GM12878 (cell line): ENCODE measurements at regions not wholly inside any gene's neighbourhood (a gene's known extent, or its start where the extent isn't known, plus 50 kb on each side); places are given as distances from the start of the nearest gene placed in this dataset.

Experiments used
- ATAC-seq: fragments of 200-7000 bp; cut with Tn5 transposase; 3 replicates; pipeline ENCODE4 v1.9.1; 2020; ENCODE audit warnings: mild to moderate bottlenecking, moderate library complexity
- BruUV-seq: library from RNA; stranded (reverse); fragments of 400-500 nt; replicated peaks from 2 replicates; lab custom pipeline; 2021; lab: Mats Ljungman, UMichigan
- CTCF ChIA-PET: fragments of 300-600 bp; sonication (Branson Sonifier 250); formaldehyde crosslinking; extraction: SDS; loops from one replicate; lab custom pipeline; 2021; ENCODE audit warnings: inconsistent platforms; lab: Yijun Ruan, JAX
- POLR2A ChIA-PET: fragments of 350-600 bp; formaldehyde crosslinking; extraction: SDS; loops from one replicate; lab custom pipeline; 2021; ENCODE audit warnings: inconsistent platforms; lab: Charles Lee
- RAD21 ChIA-PET: fragments of 300-600 bp; sonication (Branson Sonifier 250); formaldehyde crosslinking; loops from one replicate; lab custom pipeline; 2023; ENCODE audit warnings: antibody characterized with exemption; ENCODE audit not compliant: unreplicated experiment; lab: Charles Lee
- SMC1A ChIA-PET: fragments of 300-600 bp; sonication (Branson Sonifier 250); formaldehyde crosslinking; loops from one replicate; lab custom pipeline; 2023; ENCODE audit not compliant: unreplicated experiment, uncharacterized antibody; lab: Charles Lee
- DNase-seq: peaks from one replicate; pipeline ENCODE4 v3.0.0-alpha.2; 2011; ENCODE audit warnings: low read depth, low spot score
- FAIRE-seq: peaks from 3 replicates; lab custom pipeline; 2011; peaks lifted over from hg19 to GRCh38; lab: Jason Lieb, UNC
- H2AFZ ChIP-seq: 2 replicates; pipeline ENCODE4 v1.6.0; 2011; ENCODE audit warnings: low read depth, low read length, control low read depth; ENCODE audit not compliant: control insufficient read depth
- H3K27ac ChIP-seq: 2 replicates; pipeline ENCODE4 v1.5.1; 2011; ENCODE audit warnings: control low read depth; ENCODE audit not compliant: control insufficient read depth, insufficient read depth
- H3K27me3 ChIP-seq, 2 experiments: replicated peaks in 1 of 2; 2 replicates each; pipeline versions ENCODE4 v1.6.0 to v1.6.1; 2011; ENCODE audit warnings: low read length in 1 of 2; ENCODE audit not compliant: control insufficient read depth in 2 of 2, insufficient read depth in 2 of 2
- H3K36me3 ChIP-seq, 2 experiments: 2 replicates each; pipeline ENCODE4 v1.5.1; 2011; ENCODE audit warnings: low read length in 1 of 2; ENCODE audit not compliant: control insufficient read depth in 2 of 2, insufficient read depth in 2 of 2
- H3K4me1 ChIP-seq: 2 replicates; pipeline ENCODE4 v1.6.1; 2011; ENCODE audit warnings: mild to moderate bottlenecking, low read length, moderate library complexity, mixed read lengths; ENCODE audit not compliant: control insufficient read depth, insufficient read depth
- H3K4me2 ChIP-seq: 2 replicates; pipeline ENCODE4 v1.6.0; 2011; ENCODE audit warnings: control low read depth; ENCODE audit not compliant: control insufficient read depth, insufficient read depth
- H3K4me3 ChIP-seq: fragments of 200-600 bp; sonication (generic); 2 replicates; pipeline ENCODE4 v1.5.1; 2016
- H3K79me2 ChIP-seq: 2 replicates; pipeline ENCODE4 v1.6.0; 2011; ENCODE audit warnings: low read length; ENCODE audit not compliant: control insufficient read depth, insufficient read depth
- H3K9ac ChIP-seq: 2 replicates; pipeline ENCODE4 v1.8.0; 2011; ENCODE audit warnings: low read length, control low read depth, mixed read lengths; ENCODE audit not compliant: control insufficient read depth, insufficient read depth
- H3K9me3 ChIP-seq: replicated peaks from 3 replicates; pipeline ENCODE4 v1.5.1; 2011; ENCODE audit warnings: mild to moderate bottlenecking, low read length; ENCODE audit not compliant: control insufficient read depth, insufficient read depth
- H4K20me1 ChIP-seq: 2 replicates; pipeline ENCODE4 v1.6.0; 2011; ENCODE audit not compliant: control insufficient read depth, insufficient read depth
- BMI1 ChIP-seq: fragments of 450-650 bp; IDR thresholded peaks from 2 replicates; pipeline ENCODE4 v1.6.1; 2016; ENCODE audit warnings: mild to moderate bottlenecking, moderate library complexity, borderline replicate concordance
- CBFB ChIP-seq: IDR thresholded peaks from 2 replicates; pipeline ENCODE4 v1.6.1; 2016; ENCODE audit warnings: antibody characterized with exemption, low read depth
- CBX3 ChIP-seq: fragments of 200-600 bp; sonication (generic); IDR thresholded peaks from 2 replicates; pipeline ENCODE4 v1.6.1; 2016; ENCODE audit warnings: low read depth, borderline replicate concordance
- ESRRA ChIP-seq: IDR thresholded peaks from 2 replicates; pipeline ENCODE4 v1.6.1; 2012; ENCODE audit warnings: mild to moderate bottlenecking, low read length, improper control_type of control experiment
- HDAC6 ChIP-seq: fragments of 200-600 bp; sonication (generic); IDR thresholded peaks from one replicate; pipeline ENCODE4 v1.8.0; 2017; ENCODE audit warnings: antibody characterized with exemption; ENCODE audit not compliant: unreplicated experiment
- HDGF ChIP-seq: fragments of 450-650 bp; IDR thresholded peaks from 2 replicates; pipeline ENCODE4 v1.6.1; 2016; ENCODE audit warnings: antibody characterized with exemption
- POU2F2 ChIP-seq: IDR thresholded peaks from 3 replicates; pipeline ENCODE4 v1.6.1; 2011; ENCODE audit warnings: low read depth, mild to moderate bottlenecking, low read length, borderline replicate concordance
- SP1 ChIP-seq: IDR thresholded peaks from one replicate; pipeline ENCODE4 v1.6.1; 2011; ENCODE audit warnings: low read depth, low read length
- SUPT20H ChIP-seq: IDR thresholded peaks from 2 replicates; pipeline ENCODE4 v1.6.1; 2011; ENCODE audit warnings: low read depth, mild to moderate bottlenecking, low read length, moderate library complexity, borderline replicate concordance; ENCODE audit not compliant: control insufficient read depth
- ZNF217 ChIP-seq: fragments of 450-650 bp; IDR thresholded peaks from 2 replicates; pipeline ENCODE4 v1.6.1; 2017; ENCODE audit warnings: antibody characterized with exemption, mild to moderate bottlenecking
- WGBS: methylation state at CpG from one replicate; pipeline ENCODE4 v1.1.6; 2016; ENCODE audit warnings: low lambda C conversion rate; ENCODE audit not compliant: insufficient replicate concordance, insufficient coverage; ENCODE audit errors: missing lambda C conversion rate; 5-methylcytosine and 5-hydroxymethylcytosine counted together
- in situ Hi-C: fragments of 300-500 bp; cut with MboI; formaldehyde crosslinking; loops from 9 replicates; pipeline ENCODE4 v1.14.3; 2018; ENCODE audit warnings: mixed read lengths
- intact Hi-C: fragments of 100-400 bp; cut with micrococcal nuclease; formaldehyde crosslinking; loops from one replicate; pipeline ENCODE4 v1.14.2; 2022; ENCODE audit not compliant: unreplicated experiment

DNA sequence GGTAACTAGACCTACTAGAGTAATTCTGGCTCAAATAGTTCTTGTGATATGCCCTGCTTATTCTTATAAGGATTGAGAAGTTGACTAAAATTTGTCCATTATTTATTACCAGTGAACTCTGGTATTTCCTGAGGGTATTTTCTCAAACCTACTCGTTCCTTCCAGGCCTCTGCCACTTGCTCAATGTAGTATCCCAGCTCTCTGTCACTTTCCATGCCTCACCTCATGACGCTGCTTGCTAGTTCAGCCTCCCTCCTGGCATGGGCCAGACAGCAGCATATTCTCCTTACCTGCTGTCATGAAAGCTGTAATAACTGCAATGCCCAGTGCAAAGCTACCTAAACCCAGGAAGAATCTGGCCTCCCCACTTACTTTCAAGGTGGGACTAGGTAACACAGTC lies 602.9 kb upstream of the ADAMTS5 start:
- H3K9ac ChIP-seq, result no peak overlapping the region
- no peaks in the 10 kb centered on the region for H3K27me3 ChIP-seq
- FAIRE-seq (no peak), ATAC-seq (no peak), DNase-seq (no peak)
- TF ChIP-seq ESRRA, result no peak
- H4K20me1 ChIP-seq, result no peaks in the 10 kb centered on the region
- no TSS peak for BruUV-seq
- 0% methylated on average over 2 of the region's 2 CpGs for WGBS
- no peaks in the 10 kb centered on the region for H3K4me1 ChIP-seq
- in situ Hi-C loops (no loop called here), intact Hi-C loops (no loop called here)
- no peak overlapping the region for H3K4me2 ChIP-seq
- H3K27ac ChIP-seq, result no peak overlapping the region
- H3K4me3 ChIP-seq, result no peak overlapping the region
- no peaks in the 10 kb centered on the region for H3K79me2 ChIP-seq
- SMC1A ChIA-PET, result no interaction called here
- POLR2A ChIA-PET, result no interaction called here
- RAD21 ChIA-PET, result no interaction called here
- H3K36me3 ChIP-seq, result no peaks in the 10 kb centered on the region
- CTCF ChIA-PET, result no interaction called here
- no peaks in the 10 kb centered on the region for H3K9me3 ChIP-seq
- H2AFZ ChIP-seq, result no peak overlapping the region

DNA sequence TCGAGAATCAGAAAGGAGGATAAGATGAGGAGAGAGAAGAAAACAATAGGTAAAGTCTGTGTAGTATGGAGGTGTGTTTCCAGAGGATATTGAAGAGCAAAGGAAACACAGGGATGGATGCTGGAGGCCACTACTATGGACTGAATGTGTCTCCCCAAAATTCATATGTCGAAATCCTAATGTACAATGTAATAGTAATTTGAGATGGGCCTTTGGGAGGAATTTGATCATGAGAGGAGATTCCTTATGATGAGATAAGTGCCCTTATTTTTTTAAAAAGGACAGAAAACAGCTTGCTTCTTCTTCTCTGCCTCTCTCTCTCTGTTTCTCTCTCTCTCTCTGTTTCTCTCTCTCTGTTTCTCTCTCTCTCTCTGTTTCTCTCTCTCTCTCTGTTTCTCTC lies 602.2 kb upstream of the ADAMTS5 start:
- Histone ChIP-seq H2AFZ (no peak overlapping the region), H3K79me2 (no peaks in the 10 kb centered on the region), H3K4me3 (no peak overlapping the region), H3K9ac (no peak overlapping the region), H4K20me1 (no peaks in the 10 kb centered on the region), H3K27ac (no peak overlapping the region), H3K9me3 (no peaks in the 10 kb centered on the region), H3K4me2 (no peak overlapping the region), H3K36me3 (no peaks in the 10 kb centered on the region), H3K4me1 (no peaks in the 10 kb centered on the region), H3K27me3 (no peaks in the 10 kb centered on the region)
- in situ Hi-C loops, result no loop called here
- POLR2A ChIA-PET, result no interaction called here
- RAD21 ChIA-PET, result no interaction called here
- BruUV-seq, result no TSS peak
- CTCF ChIA-PET, result no interaction called here
- 3% methylated on average over 2 of the region's 2 CpGs for WGBS
- DNase-seq (no peak), FAIRE-seq (no peak), ATAC-seq (no peak)
- SMC1A ChIA-PET, result no interaction called here
- intact Hi-C loops, result no loop called here
- TF ChIP-seq ZNF217 (no peak), HDGF (no peak), CBX3 (no peak), HDAC6 (no peak), SUPT20H (no peak), POU2F2 (no peak), CBFB (no peak), BMI1 (no peak), SP1 (no peak)
